ENCODE measurements at regions not wholly inside any gene's neighbourhood (a gene's known extent, or its start where the extent isn't known, plus 50 kb on each side); places are given as distances from the start of the nearest gene placed in this dataset.

DNA sequence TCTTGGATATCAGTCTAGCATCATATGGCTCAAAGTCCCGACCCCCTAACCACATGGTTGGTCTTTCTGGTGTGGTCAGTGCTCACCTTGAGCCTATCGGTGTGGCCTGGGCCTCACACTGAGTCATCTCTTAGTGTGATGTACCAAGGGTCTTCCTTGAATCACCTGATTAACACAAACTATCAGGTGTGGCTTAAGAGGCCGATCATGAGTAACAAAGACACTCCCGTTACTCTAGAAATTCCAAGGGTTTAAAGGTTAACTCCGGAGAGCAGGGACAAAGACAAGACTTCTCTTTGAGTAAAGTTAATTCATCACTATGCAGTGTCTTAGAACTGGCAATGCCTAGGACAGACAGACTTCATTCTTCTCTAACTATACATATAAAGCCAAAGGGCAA, 52.3 kb upstream of the ARMC3 start:
- DNase-seq (no peak), ATAC-seq (replicated peaks in 1 of 2) (no peak)
- H3K9me3 Mint-ChIP-seq: no peaks in the 10 kb centered on the region
- H3K36me3 Mint-ChIP-seq (ENCODE audit: insufficient read depth in 2 of 2): no peaks in the 10 kb centered on the region
- peaks cover 10% of the 10 kb centered on the region for H3K27me3 Mint-ChIP-seq (ENCODE audit: low read depth)
- H3K27ac Mint-ChIP-seq: no peak overlapping the region
- no peak overlapping the region for H3K4me3 Mint-ChIP-seq
- no peaks in the 10 kb centered on the region for H3K4me1 Mint-ChIP-seq (ENCODE audit: low read depth)

DNA sequence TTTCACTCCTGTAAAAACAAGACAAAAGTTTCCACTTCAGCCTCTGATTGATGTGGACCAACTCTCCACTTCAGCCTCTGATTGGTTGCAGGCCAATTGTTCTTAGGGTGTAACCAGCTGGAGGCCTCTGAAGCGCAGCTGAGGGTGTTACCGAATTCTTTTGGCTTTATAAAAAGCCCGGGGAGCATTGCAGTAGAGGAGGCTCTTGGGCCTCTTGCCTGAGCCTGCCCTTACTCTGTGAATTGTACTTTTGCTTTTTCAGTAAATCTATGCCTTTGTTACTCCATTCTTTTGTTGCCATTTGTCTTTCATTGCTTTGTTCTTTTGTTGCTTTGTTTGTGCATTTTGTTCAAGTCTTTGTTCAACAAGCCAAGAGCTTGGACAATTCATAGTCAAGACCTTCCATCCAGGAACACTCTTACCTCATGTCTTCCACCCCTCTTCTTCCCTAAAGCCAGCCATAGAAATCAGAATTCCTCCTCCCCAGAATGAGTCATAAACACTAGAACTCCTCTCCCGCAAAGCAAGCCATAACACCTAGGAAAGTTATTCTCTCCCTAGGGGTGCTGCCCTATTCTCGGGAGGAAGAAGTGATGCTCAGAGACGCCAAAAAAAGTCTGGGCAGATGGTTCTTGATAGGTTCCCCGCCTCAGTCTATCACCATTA, 53.5 kb upstream of the ARMC3 start:
- Mint-ChIP-seq H3K4me3 (no peak overlapping the region), H3K4me1 (ENCODE audit: low read depth) (no peaks in the 10 kb centered on the region), H3K36me3 (ENCODE audit: insufficient read depth in 2 of 2) (no peaks in the 10 kb centered on the region), H3K27ac (no peak overlapping the region), H3K27me3 (ENCODE audit: low read depth) (peaks cover 10% of the 10 kb centered on the region), H3K9me3 (no peaks in the 10 kb centered on the region)
- no peak for ATAC-seq (replicated peaks in 1 of 2)
- DNase-seq: no peak

GRCh38 chr10:22856444-22857074, 71.3 kb upstream of the ARMC3 start:
- no peak overlapping the region for H3K27ac Mint-ChIP-seq
- H3K4me1 Mint-ChIP-seq (ENCODE audit: low read depth): no peaks in the 10 kb centered on the region
- DNase-seq: no peak
- no peaks in the 10 kb centered on the region for H3K36me3 Mint-ChIP-seq (ENCODE audit: insufficient read depth in 2 of 2)
- no peak for ATAC-seq (replicated peaks in 1 of 2)
- no peaks in the 10 kb centered on the region for H3K27me3 Mint-ChIP-seq (ENCODE audit: low read depth)
- H3K4me3 Mint-ChIP-seq: no peak overlapping the region
- H3K9me3 Mint-ChIP-seq: peaks cover 0 to 4% of the 10 kb centered on the region in 2 donors

DNA sequence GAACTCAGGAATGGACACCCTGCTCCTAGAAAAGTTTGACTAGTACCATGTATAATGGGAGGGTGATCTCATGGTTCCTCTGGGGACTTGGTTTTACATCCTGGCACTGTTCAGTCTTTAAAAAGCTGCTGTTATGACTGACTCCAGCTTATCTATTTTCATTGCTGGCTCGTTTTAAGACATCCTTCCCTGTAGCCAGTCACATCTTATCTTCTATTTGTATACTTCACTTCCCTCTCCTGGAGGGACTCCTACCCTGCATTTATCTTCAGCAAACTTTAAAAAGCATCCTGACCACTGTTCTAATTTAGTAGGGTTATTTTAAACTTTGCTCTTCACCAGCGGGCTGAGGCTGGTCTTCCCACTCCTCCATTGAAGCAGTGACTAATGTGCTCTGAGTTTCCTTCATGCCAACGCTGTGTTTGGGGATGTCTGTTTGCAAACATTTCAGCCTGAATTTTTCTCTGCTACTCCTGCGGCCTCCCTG, 72.9 kb upstream of the ARMC3 start:
- no peaks in the 10 kb centered on the region for H3K4me1 Mint-ChIP-seq (ENCODE audit: low read depth)
- H3K9me3 Mint-ChIP-seq: peaks cover 0 to 2% of the 10 kb centered on the region in 2 donors
- no peak overlapping the region for H3K4me3 Mint-ChIP-seq
- ATAC-seq (replicated peaks in 1 of 2) (no peak), DNase-seq (no peak)
- no peaks in the 10 kb centered on the region for H3K36me3 Mint-ChIP-seq (ENCODE audit: insufficient read depth in 2 of 2)
- H3K27ac Mint-ChIP-seq: no peak overlapping the region
- H3K27me3 Mint-ChIP-seq (ENCODE audit: low read depth): no peaks in the 10 kb centered on the region

DNA sequence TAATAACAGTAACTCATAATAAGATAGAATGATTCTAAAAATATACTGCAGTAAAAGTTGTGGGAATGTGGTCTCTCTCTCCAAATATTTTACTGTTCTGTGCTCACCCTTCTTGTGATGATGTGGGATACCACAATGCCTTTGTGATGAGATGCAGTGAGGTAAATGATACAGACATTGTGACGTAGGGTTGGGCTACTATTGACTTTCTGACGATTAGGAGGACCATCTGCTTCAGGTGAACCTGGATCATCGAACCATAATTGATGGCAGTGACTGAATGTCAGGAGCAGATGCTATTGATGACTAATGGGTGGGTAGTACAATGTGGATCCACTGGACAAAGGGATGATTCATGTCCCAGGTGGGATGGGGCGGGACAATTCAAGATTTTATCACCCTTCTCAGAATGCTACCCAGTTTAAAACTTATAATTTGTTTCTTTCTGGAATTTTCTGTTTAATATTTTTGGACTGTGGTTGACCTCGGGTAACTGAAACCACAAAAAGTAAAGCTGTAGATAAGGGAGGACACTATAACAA, 73.9 kb upstream of the ARMC3 start:
- Mint-ChIP-seq H3K4me3 (no peak overlapping the region), H3K36me3 (ENCODE audit: insufficient read depth in 2 of 2) (no peaks in the 10 kb centered on the region), H3K27me3 (ENCODE audit: low read depth) (peaks cover under 1% of the 10 kb centered on the region), H3K9me3 (no peaks in the 10 kb centered on the region), H3K4me1 (ENCODE audit: low read depth) (peaks cover 8% of the 10 kb centered on the region), H3K27ac (no peak overlapping the region)
- ATAC-seq (replicated peaks in 1 of 2): no peak
- no peak for DNase-seq

GRCh38 chr10:22852712-22853353, 75.0 kb upstream of the ARMC3 start:
- no peak for DNase-seq
- Mint-ChIP-seq H3K9me3 (no peaks in the 10 kb centered on the region), H3K4me1 (ENCODE audit: low read depth) (peaks cover 13% of the 10 kb centered on the region), H3K27ac (no peak overlapping the region), H3K27me3 (ENCODE audit: low read depth) (peaks cover 5% of the 10 kb centered on the region), H3K36me3 (ENCODE audit: insufficient read depth in 2 of 2) (no peaks in the 10 kb centered on the region), H3K4me3 (no peak overlapping the region)
- ATAC-seq (replicated peaks in 1 of 2): no peak

DNA sequence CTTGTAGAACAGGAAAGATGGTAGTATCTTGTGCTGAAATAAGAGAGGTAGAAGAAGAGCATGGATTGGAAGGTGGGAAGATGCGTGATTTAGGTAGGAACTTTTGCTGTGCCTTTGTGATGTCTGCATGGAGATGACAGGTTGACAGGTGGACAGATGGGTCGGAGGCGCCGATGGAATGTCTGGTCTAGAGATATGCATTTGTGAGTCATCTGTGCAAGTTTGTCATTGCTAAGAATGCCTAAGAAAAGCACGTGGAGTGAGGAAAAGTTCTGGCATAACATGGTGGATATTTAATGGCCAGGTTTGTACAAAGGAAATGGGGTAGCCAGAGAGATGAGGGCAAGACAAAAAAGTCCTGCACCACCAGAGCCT, 76.0 kb upstream of the ARMC3 start:
- DNase-seq: no peak
- Mint-ChIP-seq H3K4me3 (no peak overlapping the region), H3K27me3 (ENCODE audit: low read depth) (peaks cover 5% of the 10 kb centered on the region), H3K4me1 (ENCODE audit: low read depth) (peaks cover 13% of the 10 kb centered on the region), H3K9me3 (no peaks in the 10 kb centered on the region), H3K36me3 (ENCODE audit: insufficient read depth in 2 of 2) (no peaks in the 10 kb centered on the region), H3K27ac (no peak overlapping the region)
- no peak for ATAC-seq (replicated peaks in 1 of 2)

DNA sequence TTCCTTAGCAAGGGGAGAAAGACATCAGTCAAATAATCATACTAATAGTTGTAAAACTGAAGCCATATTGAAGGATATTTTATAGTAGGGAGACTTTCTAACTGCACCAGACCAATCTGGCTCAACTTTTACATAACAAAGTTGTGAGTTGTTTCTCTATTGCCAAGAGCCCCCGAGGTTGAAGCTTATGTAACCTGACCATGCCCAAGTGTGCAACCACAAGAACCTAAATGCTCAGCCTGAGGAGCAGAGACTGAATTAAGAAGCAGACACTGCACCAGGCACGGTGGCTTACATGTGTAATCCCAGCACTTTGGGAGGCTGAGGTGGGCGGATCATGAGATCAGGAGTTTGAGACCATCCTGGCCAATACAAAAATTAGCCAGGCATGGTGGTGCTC, 77.3 kb upstream of the ARMC3 start:
- no peak for DNase-seq
- no peak overlapping the region for H3K27ac Mint-ChIP-seq
- H3K27me3 Mint-ChIP-seq (ENCODE audit: low read depth): peaks cover 5% of the 10 kb centered on the region
- H3K4me1 Mint-ChIP-seq (ENCODE audit: low read depth): peaks cover 13% of the 10 kb centered on the region
- no peaks in the 10 kb centered on the region for H3K36me3 Mint-ChIP-seq (ENCODE audit: insufficient read depth in 2 of 2)
- no peaks in the 10 kb centered on the region for H3K9me3 Mint-ChIP-seq
- no peak overlapping the region for H3K4me3 Mint-ChIP-seq
- ATAC-seq (replicated peaks in 1 of 2): no peak

GRCh38 chr10:22849077-22849805, 78.6 kb upstream of the ARMC3 start:
- Mint-ChIP-seq H3K9me3 (no peaks in the 10 kb centered on the region), H3K36me3 (ENCODE audit: insufficient read depth in 2 of 2) (no peaks in the 10 kb centered on the region), H3K4me3 (peak overlapping the region; percentile 26 to 45), H3K27ac (no peak overlapping the region), H3K27me3 (ENCODE audit: low read depth) (peaks cover 5% of the 10 kb centered on the region), H3K4me1 (ENCODE audit: low read depth) (peaks cover 13% of the 10 kb centered on the region)
- ATAC-seq (replicated peaks in 1 of 2): no peak
- peak in 1 of 2 donors; percentile 6 for DNase-seq

- Mint-ChIP-seq H3K4me3 (no peak overlapping the region), H3K4me1 (ENCODE audit: low read depth) (peaks cover 13% of the 10 kb centered on the region), H3K9me3 (no peaks in the 10 kb centered on the region), H3K36me3 (ENCODE audit: insufficient read depth in 2 of 2) (no peaks in the 10 kb centered on the region), H3K27ac (no peak overlapping the region), H3K27me3 (ENCODE audit: low read depth) (peaks cover 5% of the 10 kb centered on the region)
- ATAC-seq (replicated peaks in 1 of 2) (peak; percentile 66 to 71), DNase-seq (no peak)
Measured at GRCh38 chr10:22848509-22848908, 79.3 kb upstream of the ARMC3 start.

GRCh38 chr10:22846294-22846693, 81.6 kb upstream of the ARMC3 start:
- Mint-ChIP-seq H3K4me1 (ENCODE audit: low read depth) (peaks cover 13% of the 10 kb centered on the region), H3K36me3 (ENCODE audit: insufficient read depth in 2 of 2) (no peaks in the 10 kb centered on the region), H3K4me3 (no peak overlapping the region), H3K27ac (no peak overlapping the region), H3K9me3 (no peaks in the 10 kb centered on the region), H3K27me3 (ENCODE audit: low read depth) (peaks cover 5% of the 10 kb centered on the region)
- peak in 1 of 2 donors; percentile 11 for ATAC-seq (replicated peaks in 1 of 2)
- no peak for DNase-seq

- ATAC-seq (replicated peaks in 1 of 2) (no peak), DNase-seq (no peak)
- Mint-ChIP-seq H3K27ac (no peak overlapping the region), H3K4me1 (ENCODE audit: low read depth) (peaks cover 5% of the 10 kb centered on the region), H3K9me3 (no peaks in the 10 kb centered on the region), H3K36me3 (ENCODE audit: insufficient read depth in 2 of 2) (peaks cover 0 to 1% of the 10 kb centered on the region in 2 donors), H3K4me3 (no peak overlapping the region), H3K27me3 (ENCODE audit: low read depth) (no peaks in the 10 kb centered on the region)
Measured at GRCh38 chr10:22839639-22840038, 88.2 kb upstream of the ARMC3 start.

GRCh38 chr10:22837771-22838170, 90.1 kb upstream of the ARMC3 start:
- H3K4me1 Mint-ChIP-seq (ENCODE audit: low read depth): peaks cover 5% of the 10 kb centered on the region
- H3K36me3 Mint-ChIP-seq (ENCODE audit: insufficient read depth in 2 of 2): peaks cover 0 to 1% of the 10 kb centered on the region in 2 donors
- no peak overlapping the region for H3K27ac Mint-ChIP-seq
- ATAC-seq (replicated peaks in 1 of 2): no peak
- H3K9me3 Mint-ChIP-seq: no peaks in the 10 kb centered on the region
- no peak for DNase-seq
- H3K4me3 Mint-ChIP-seq: no peak overlapping the region
- no peaks in the 10 kb centered on the region for H3K27me3 Mint-ChIP-seq (ENCODE audit: low read depth)

Measured in activated T-cell treated with anti-CD3 and anti-CD28 coated beads, Interleukin-2, amount 50 U/mL, for 72 hours (primary cell).